ENCODE measurements at regions not wholly inside any gene's neighbourhood (a gene's known extent, or its start where the extent isn't known, plus 50 kb on each side); places are given as distances from the start of the nearest gene placed in this dataset.

DNA sequence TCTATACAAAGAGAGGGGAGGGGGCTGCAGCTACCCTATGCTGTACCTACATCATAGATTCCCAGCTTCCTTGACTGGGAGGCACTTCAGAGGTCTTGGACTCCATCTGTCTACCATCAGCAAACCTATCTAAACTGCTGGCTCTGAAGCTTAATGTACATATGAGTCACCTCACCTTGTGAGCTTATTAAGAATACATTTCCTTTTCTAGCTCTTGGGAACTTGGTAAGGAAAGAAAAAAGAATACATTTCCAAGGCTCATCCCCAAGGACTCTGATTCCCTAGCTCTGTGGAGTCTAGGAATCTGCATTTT, 50.0 kb upstream of the PRELP start:
- TF ChIP-seq, protein P1, sequence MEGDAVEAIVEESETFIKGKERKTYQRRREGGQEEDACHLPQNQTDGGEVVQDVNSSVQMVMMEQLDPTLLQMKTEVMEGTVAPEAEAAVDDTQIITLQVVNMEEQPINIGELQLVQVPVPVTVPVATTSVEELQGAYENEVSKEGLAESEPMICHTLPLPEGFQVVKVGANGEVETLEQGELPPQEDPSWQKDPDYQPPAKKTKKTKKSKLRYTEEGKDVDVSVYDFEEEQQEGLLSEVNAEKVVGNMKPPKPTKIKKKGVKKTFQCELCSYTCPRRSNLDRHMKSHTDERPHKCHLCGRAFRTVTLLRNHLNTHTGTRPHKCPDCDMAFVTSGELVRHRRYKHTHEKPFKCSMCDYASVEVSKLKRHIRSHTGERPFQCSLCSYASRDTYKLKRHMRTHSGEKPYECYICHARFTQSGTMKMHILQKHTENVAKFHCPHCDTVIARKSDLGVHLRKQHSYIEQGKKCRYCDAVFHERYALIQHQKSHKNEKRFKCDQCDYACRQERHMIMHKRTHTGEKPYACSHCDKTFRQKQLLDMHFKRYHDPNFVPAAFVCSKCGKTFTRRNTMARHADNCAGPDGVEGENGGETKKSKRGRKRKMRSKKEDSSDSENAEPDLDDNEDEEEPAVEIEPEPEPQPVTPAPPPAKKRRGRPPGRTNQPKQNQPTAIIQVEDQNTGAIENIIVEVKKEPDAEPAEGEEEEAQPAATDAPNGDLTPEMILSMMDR (IDR thresholded peaks at IDR 0.05), result no peak
- no peak for TF ChIP-seq EZH2 (IDR thresholded peaks at IDR 0.05; ENCODE audit: borderline replicate concordance, insufficient read depth, low read depth, low read length, poor library complexity, severe bottlenecking)

Data from B cell (primary cell).